ENCODE measurements at regions not wholly inside any gene's neighbourhood (a gene's known extent, or its start where the extent isn't known, plus 50 kb on each side); places are given as distances from the start of the nearest gene placed in this dataset.

DNA sequence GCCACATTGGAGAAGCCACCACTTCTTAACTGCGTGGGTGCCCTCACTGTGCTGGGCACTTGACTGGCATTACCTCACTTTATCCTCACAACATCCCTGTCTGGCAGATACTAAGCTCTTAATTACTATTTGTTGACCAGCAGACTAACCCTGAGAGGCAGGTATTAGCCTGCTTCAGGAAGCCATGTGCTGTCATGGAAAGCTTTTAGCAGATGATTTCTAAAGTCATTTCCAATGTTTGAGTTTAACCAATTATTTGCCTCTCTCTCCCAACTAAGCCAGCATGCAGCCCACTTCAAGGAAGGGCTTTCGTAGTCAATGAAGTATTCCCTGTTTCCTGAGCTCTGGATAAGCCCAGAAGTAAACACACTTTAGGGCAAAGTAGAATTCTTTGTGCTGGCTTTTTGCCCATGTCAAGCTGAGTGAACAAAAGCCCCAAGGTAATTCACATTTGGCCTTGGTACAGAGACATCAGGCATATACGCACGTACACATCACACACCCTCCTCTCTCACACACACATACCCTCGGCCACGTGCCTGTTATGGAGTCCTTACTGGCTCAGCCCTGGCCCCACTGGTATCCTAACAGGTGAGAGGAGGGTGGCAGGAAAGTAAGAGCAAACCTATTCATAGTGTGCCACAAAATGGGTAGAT lies 108.6 kb downstream of the C1D start:
- Mint-ChIP-seq H3K4me3 (no peak overlapping the region), H3K27me3 (ENCODE audit: low read depth) (no peaks in the 10 kb centered on the region), H3K27ac (ENCODE audit: unreplicated experiment) (no peak overlapping the region), H3K4me1 (peaks cover 4% of the 10 kb centered on the region), H3K9me3 (peaks cover 3% of the 10 kb centered on the region), H3K36me3 (ENCODE audit: low read depth) (no peaks in the 10 kb centered on the region)
- TF ChIP-seq, protein P1, sequence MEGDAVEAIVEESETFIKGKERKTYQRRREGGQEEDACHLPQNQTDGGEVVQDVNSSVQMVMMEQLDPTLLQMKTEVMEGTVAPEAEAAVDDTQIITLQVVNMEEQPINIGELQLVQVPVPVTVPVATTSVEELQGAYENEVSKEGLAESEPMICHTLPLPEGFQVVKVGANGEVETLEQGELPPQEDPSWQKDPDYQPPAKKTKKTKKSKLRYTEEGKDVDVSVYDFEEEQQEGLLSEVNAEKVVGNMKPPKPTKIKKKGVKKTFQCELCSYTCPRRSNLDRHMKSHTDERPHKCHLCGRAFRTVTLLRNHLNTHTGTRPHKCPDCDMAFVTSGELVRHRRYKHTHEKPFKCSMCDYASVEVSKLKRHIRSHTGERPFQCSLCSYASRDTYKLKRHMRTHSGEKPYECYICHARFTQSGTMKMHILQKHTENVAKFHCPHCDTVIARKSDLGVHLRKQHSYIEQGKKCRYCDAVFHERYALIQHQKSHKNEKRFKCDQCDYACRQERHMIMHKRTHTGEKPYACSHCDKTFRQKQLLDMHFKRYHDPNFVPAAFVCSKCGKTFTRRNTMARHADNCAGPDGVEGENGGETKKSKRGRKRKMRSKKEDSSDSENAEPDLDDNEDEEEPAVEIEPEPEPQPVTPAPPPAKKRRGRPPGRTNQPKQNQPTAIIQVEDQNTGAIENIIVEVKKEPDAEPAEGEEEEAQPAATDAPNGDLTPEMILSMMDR (conservative IDR thresholded peaks at IDR 0.05) = no peak
- no peak for DNase-seq (ENCODE audit: low read depth, low spot score)

DNA sequence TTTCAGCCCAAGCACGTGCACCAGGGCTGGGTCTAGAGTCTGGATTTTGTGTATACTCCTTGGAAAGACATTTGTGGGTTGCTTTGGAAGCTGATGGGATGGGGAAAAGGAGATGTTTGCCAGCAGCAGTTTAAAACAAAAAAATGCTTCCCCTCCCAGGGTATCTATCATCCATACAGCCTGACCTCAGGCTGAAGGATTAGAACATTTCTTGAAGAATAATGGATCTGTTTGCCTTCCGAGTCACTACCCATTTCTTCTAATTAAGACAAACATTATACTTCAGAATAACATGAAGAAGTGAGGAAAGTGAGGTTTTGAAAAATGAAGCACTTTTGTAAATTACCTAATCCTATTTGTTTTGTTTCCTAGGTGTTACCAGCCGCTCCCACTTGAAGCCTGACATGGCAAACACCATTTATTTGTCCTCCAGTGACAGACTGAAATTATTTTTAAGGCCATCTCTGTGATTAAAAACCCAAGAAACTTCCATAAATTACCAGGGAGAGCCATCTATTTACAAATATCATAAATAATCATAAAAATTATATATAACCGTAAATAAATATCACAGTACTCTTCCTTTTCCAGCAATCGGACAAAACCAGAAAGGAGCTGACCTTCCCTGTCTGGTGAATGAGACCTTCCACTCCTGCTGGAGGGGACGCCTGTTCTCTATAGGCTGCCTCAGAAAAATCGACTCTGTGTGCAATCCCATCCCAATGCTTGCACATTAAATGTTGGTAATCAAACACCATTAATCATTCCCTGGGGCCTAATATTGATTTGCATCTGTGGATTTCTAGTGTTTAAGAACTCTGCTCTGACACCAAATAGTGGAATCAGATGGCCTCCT lies 106.8 kb downstream of the C1D start:
- Mint-ChIP-seq H3K9me3 (no peaks in the 10 kb centered on the region), H3K4me3 (no peak overlapping the region), H3K27ac (ENCODE audit: unreplicated experiment) (no peak overlapping the region), H3K27me3 (ENCODE audit: low read depth) (no peaks in the 10 kb centered on the region), H3K36me3 (ENCODE audit: low read depth) (no peaks in the 10 kb centered on the region), H3K4me1 (no peaks in the 10 kb centered on the region)
- no peak for DNase-seq (ENCODE audit: low read depth, low spot score)
- TF ChIP-seq, protein P1 (conservative IDR thresholded peaks at IDR 0.05) = no peak

DNA sequence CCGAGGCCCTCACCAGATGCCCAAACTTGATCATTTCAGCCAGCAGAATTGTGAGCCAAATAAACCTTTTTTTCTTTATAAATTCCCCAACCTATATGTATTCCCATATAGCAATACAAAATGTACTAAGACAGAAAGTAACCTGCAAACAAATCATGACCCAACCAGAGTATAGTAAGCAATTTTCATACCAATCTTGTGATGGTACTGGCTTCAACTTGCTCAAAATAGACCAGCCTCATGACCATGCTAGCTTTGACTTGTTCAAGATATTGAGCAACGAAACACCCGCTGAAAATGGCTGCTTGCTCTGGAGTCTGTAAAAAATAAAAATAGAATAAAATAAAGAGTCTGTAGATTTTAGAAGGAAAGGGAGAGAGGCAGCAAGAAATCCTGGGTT lies 97.6 kb downstream of the C1D start:
- no peaks in the 10 kb centered on the region for H3K27me3 Mint-ChIP-seq (ENCODE audit: low read depth)
- TF ChIP-seq, protein P1 (conservative IDR thresholded peaks at IDR 0.05) = no peak
- no peaks in the 10 kb centered on the region for H3K4me1 Mint-ChIP-seq
- peaks cover 2% of the 10 kb centered on the region for H3K36me3 Mint-ChIP-seq (ENCODE audit: low read depth)
- no peak overlapping the region for H3K4me3 Mint-ChIP-seq
- DNase-seq (ENCODE audit: low read depth, low spot score) = no peak
- no peak overlapping the region for H3K27ac Mint-ChIP-seq (ENCODE audit: unreplicated experiment)
- H3K9me3 Mint-ChIP-seq = no peaks in the 10 kb centered on the region

DNA sequence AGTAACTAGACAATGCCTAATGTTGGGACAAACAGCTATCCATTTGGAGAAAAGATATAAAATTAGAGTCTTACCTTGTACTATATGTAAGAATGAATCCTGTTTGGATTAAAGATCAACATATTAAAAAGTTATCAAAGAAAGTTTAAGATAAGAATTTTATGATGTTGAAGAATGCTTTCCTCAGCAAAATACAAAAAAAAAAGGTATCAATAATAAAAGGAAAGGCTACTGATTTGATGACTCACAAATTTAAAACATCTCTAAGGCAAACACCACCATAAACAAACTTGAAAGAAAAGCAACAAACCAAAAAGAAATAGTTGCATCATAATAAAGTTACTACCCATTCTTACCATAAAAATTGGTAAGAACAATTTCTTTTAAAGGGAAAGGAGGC lies 92.7 kb downstream of the C1D start:
- peaks cover 1% of the 10 kb centered on the region for H3K27me3 Mint-ChIP-seq (ENCODE audit: low read depth)
- H3K4me3 Mint-ChIP-seq = no peak overlapping the region
- H3K9me3 Mint-ChIP-seq = no peaks in the 10 kb centered on the region
- H3K36me3 Mint-ChIP-seq (ENCODE audit: low read depth) = no peaks in the 10 kb centered on the region
- peaks cover 7% of the 10 kb centered on the region for H3K4me1 Mint-ChIP-seq
- no peak for DNase-seq (ENCODE audit: low read depth, low spot score)
- no peak overlapping the region for H3K27ac Mint-ChIP-seq (ENCODE audit: unreplicated experiment)
- TF ChIP-seq, protein P1 (conservative IDR thresholded peaks at IDR 0.05) = no peak

DNA sequence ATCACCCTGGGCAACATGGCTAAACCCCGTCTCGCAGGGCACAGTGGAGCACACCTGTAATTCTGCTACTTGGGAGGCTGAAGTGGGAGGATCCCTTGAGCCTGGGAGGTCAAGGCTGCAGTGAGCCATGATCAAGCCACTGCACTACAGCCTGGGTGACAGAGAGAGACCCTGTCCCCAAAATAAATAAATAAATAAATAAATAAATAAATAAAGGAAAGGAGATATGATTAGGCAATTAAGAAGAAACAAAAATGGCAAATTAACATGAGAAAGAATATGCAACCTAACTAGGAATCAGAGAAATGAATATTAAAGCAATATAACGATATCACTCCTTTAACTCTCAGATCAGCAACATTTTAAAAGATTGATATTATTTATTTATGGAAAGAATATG lies 92.3 kb downstream of the C1D start:
- no peak for DNase-seq (ENCODE audit: low read depth, low spot score)
- Mint-ChIP-seq H3K27me3 (ENCODE audit: low read depth) (peaks cover 3% of the 10 kb centered on the region), H3K9me3 (no peaks in the 10 kb centered on the region), H3K27ac (ENCODE audit: unreplicated experiment) (no peak overlapping the region), H3K4me1 (peaks cover 10% of the 10 kb centered on the region), H3K4me3 (no peak overlapping the region), H3K36me3 (ENCODE audit: low read depth) (no peaks in the 10 kb centered on the region)
- TF ChIP-seq, protein P1 (conservative IDR thresholded peaks at IDR 0.05) = no peak
